SK-N-SH (cell line): ENCODE measurements at regions not wholly inside any gene's neighbourhood (a gene's known extent, or its start where the extent isn't known, plus 50 kb on each side); places are given as distances from the start of the nearest gene placed in this dataset.

Source experiments
- CTCF ChIA-PET: fragments of 300-600, 350-600 bp; formaldehyde crosslinking; extraction: SDS; loops from one replicate; lab custom pipeline; 2021; lab: Yijun Ruan, JAX
- POLR2A ChIA-PET: fragments of 350-600 bp; sonication (Branson Sonifier 250); formaldehyde crosslinking; extraction: SDS; loops from one replicate; lab custom pipeline; 2020; ENCODE audit warnings: antibody characterized with exemption, inconsistent platforms; lab: Yijun Ruan, JAX
- DNase-seq: peaks from one replicate; pipeline ENCODE4 v3.0.0; 2012
- H2AFZ ChIP-seq: fragments of 200-600 bp; sonication (generic); 2 replicates; pipeline ENCODE4 v1.8.1; 2016; ENCODE audit warnings: antibody characterized with exemption, mild to moderate bottlenecking, low read depth
- H3F3A ChIP-seq: fragments of 200-600 bp; sonication (generic); replicated peaks from 2 replicates; pipeline ENCODE3; 2016; ENCODE audit warnings: antibody characterized with exemption, mild to moderate bottlenecking; ENCODE audit not compliant: insufficient read depth
- H3K27ac ChIP-seq, 2 experiments: fragments of 200-500 bp in 1 of 2; fragments of 200-600 bp in 1 of 2; sonication (Bioruptor generic) in 1 of 2; sonication (generic), shearing (Covaris generic) in 1 of 2; 2 replicates each; pipeline versions ENCODE4 v1.5.1 to v1.6.1; 2014 to 2016; ENCODE audit warnings: low read depth in 2 of 2, inconsistent platforms in 1 of 2, low read length in 1 of 2, mild to moderate bottlenecking in 1 of 2, mixed read lengths in 1 of 2
- H3K27me3 ChIP-seq: fragments of 200-600 bp; sonication (generic), shearing (Covaris generic); 2 replicates; pipeline ENCODE4 v1.6.1; 2016; ENCODE audit warnings: mixed run types; ENCODE audit not compliant: insufficient read depth
- H3K36me3 ChIP-seq, 2 experiments: fragments of 200-500 bp in 1 of 2; fragments of 200-600 bp in 1 of 2; sonication (Bioruptor generic) in 1 of 2; sonication (generic) in 1 of 2; replicated peaks in 1 of 2; 2 replicates each; pipeline versions ENCODE3 to v1.5.1; 2014 to 2016; ENCODE audit warnings: low read length in 1 of 2, mild to moderate bottlenecking in 1 of 2; ENCODE audit not compliant: insufficient read depth in 2 of 2, control insufficient read depth in 1 of 2
- H3K4me1 ChIP-seq, 2 experiments: fragments of 200-500 bp in 1 of 2; fragments of 200-600 bp in 1 of 2; sonication (Bioruptor generic) in 1 of 2; sonication (generic), shearing (Covaris generic) in 1 of 2; 2 replicates each; pipeline versions ENCODE4 v1.5.1 to v1.6.1; 2014 to 2016; ENCODE audit warnings: low read depth in 1 of 2, low read length in 1 of 2, mixed run types in 1 of 2; ENCODE audit not compliant: insufficient read depth in 2 of 2, control insufficient read depth in 1 of 2
- H3K4me2 ChIP-seq: fragments of 200-600 bp; sonication (generic), shearing (Covaris generic); 2 replicates; pipeline ENCODE4 v1.6.1; 2017; ENCODE audit warnings: mixed run types
- H3K4me3 ChIP-seq, 2 experiments: fragments of 200-500 bp in 1 of 2; fragments of 200-600 bp in 1 of 2; sonication (Bioruptor generic) in 1 of 2; sonication (generic), shearing (Covaris generic) in 1 of 2; 2 replicates each; pipeline versions ENCODE4 v1.5.1 to v1.8.1; 2014 to 2016; ENCODE audit warnings: low read depth in 2 of 2, inconsistent platforms in 1 of 2, low read length in 1 of 2, mild to moderate bottlenecking in 1 of 2, mixed read lengths in 1 of 2, moderate library complexity in 1 of 2
- H3K79me2 ChIP-seq: fragments of 200-600 bp; sonication (generic); 2 replicates; pipeline ENCODE4 v1.8.1; 2017; ENCODE audit warnings: mild to moderate bottlenecking; ENCODE audit not compliant: insufficient read depth
- H3K9ac ChIP-seq: fragments of 200-600 bp; sonication (generic); 2 replicates; pipeline ENCODE4 v1.6.1; 2017; ENCODE audit warnings: mixed run types
- H3K9me2 ChIP-seq: fragments of 200-600 bp; sonication (generic); 2 replicates; pipeline ENCODE4 v1.6.1; 2017; ENCODE audit warnings: mixed run types
- H3K9me3 ChIP-seq: fragments of 200-600 bp; sonication (generic); 2 replicates; pipeline ENCODE4 v1.6.1; 2017; ENCODE audit warnings: mixed run types, mild to moderate bottlenecking, moderate library complexity
- H4K20me1 ChIP-seq: fragments of 200-600 bp; sonication (generic); 2 replicates; pipeline ENCODE4 v1.6.1; 2017; ENCODE audit warnings: mild to moderate bottlenecking, mixed run types; ENCODE audit not compliant: insufficient read depth
- CHD2 ChIP-seq: fragments of 150-350 bp; IDR thresholded peaks from 2 replicates; pipeline ENCODE4 v1.6.1; 2018; ENCODE audit warnings: low read length; ENCODE audit not compliant: partially characterized antibody
- EP300 ChIP-seq, 2 experiments: IDR thresholded peaks; 2 replicates each; pipeline versions ENCODE4 v1.4.0 to v1.6.1; 2012; ENCODE audit warnings: borderline replicate concordance in 1 of 2, low read depth in 1 of 2, low read length in 1 of 2
- EZH2phosphoT487 ChIP-seq: fragments of 200-600 bp; sonication (generic); IDR thresholded peaks from 2 replicates; pipeline ENCODE4 v1.6.1; 2017; ENCODE audit warnings: low read depth, mixed run types, mild to moderate bottlenecking, antibody characterized with exemption, moderate library complexity, borderline replicate concordance
- FOSL2 ChIP-seq: IDR thresholded peaks from 2 replicates; pipeline ENCODE4 v1.4.0; 2012; ENCODE audit warnings: low read depth, mild to moderate bottlenecking, moderate library complexity, borderline replicate concordance
- FOXJ3 ChIP-seq: sonication (generic); formaldehyde crosslinking; IDR thresholded peaks from 2 replicates; pipeline ENCODE4 v1.5.1; 2020; ENCODE audit warnings: mild to moderate bottlenecking, missing genetic modification reagents
- GABPA ChIP-seq: IDR thresholded peaks from 2 replicates; pipeline ENCODE4 v1.4.0; 2012; ENCODE audit warnings: low read depth, mild to moderate bottlenecking
- GATA2 ChIP-seq: sonication (generic); formaldehyde crosslinking; IDR thresholded peaks from 2 replicates; pipeline ENCODE4 v1.5.0; 2020; ENCODE audit warnings: mild to moderate bottlenecking, missing genetic modification reagents
- JUND ChIP-seq: IDR thresholded peaks from 2 replicates; pipeline ENCODE4 v1.4.0; 2012
- MEF2A ChIP-seq: IDR thresholded peaks from 2 replicates; pipeline ENCODE4 v1.4.0; 2012; ENCODE audit warnings: low read depth, borderline replicate concordance
- MXI1 ChIP-seq: IDR thresholded peaks from 2 replicates; pipeline ENCODE4 v1.6.1; 2012; ENCODE audit warnings: mild to moderate bottlenecking, low read depth, low read length, improper control_type of control experiment
- NRF1 ChIP-seq: IDR thresholded peaks from 2 replicates; pipeline ENCODE4 v1.6.1; 2012; ENCODE audit warnings: low read depth, mild to moderate bottlenecking, low read length
- POLR2AphosphoS5 ChIP-seq: IDR thresholded peaks from 2 replicates; pipeline ENCODE4 v1.6.1; 2012; ENCODE audit warnings: low read depth, low read length
- RAD21 ChIP-seq: IDR thresholded peaks from 2 replicates; pipeline ENCODE4 v1.6.1; 2012; ENCODE audit warnings: mild to moderate bottlenecking, low read length
- RCOR1 ChIP-seq: fragments of 150-350 bp; IDR thresholded peaks from 2 replicates; pipeline ENCODE4 v1.6.1; 2017; ENCODE audit warnings: antibody characterized with exemption, low read length
- RFX5 ChIP-seq: IDR thresholded peaks from 2 replicates; pipeline ENCODE4 v1.6.1; 2012; ENCODE audit warnings: mild to moderate bottlenecking, improper control_type of control experiment, low read length
- RXRA ChIP-seq: IDR thresholded peaks from 2 replicates; pipeline ENCODE4 v1.4.0; 2012; ENCODE audit warnings: low read depth, mild to moderate bottlenecking, borderline replicate concordance
- SIN3A ChIP-seq: IDR thresholded peaks from 2 replicates; pipeline ENCODE4 v1.6.1; 2012; ENCODE audit warnings: low read depth, mild to moderate bottlenecking, low read length, moderate library complexity, borderline replicate concordance
- SMC3 ChIP-seq: IDR thresholded peaks from 2 replicates; pipeline ENCODE4 v1.6.1; 2012; ENCODE audit warnings: low read depth, low read length, improper control_type of control experiment
- TCF12 ChIP-seq: IDR thresholded peaks from 2 replicates; pipeline ENCODE4 v1.4.0; 2012
- TEAD4 ChIP-seq: IDR thresholded peaks from 2 replicates; pipeline ENCODE4 v1.4.0; 2012; ENCODE audit warnings: mild to moderate bottlenecking, borderline replicate concordance; ENCODE audit not compliant: insufficient read depth
- YY1 ChIP-seq: IDR thresholded peaks from 2 replicates; pipeline ENCODE4 v1.4.0; 2012; ENCODE audit warnings: low read depth, mild to moderate bottlenecking
- WGBS: methylation state at CpG from one replicate; pipeline ENCODE4 v1.1.6; 2017; ENCODE audit warnings: low lambda C conversion rate; 5-methylcytosine and 5-hydroxymethylcytosine counted together
- TF ChIP-seq, protein P1 (sequence below): IDR thresholded peaks from 2 replicates; pipeline ENCODE4 v1.4.0; 2012; ENCODE audit warnings: low read depth
- TF ChIP-seq, protein P2 (sequence below): fragments of 150-350 bp; IDR thresholded peaks from 2 replicates; pipeline ENCODE4 v1.6.1; 2017; ENCODE audit warnings: antibody characterized with exemption, low read length, low read depth, borderline replicate concordance
- TF ChIP-seq, protein P3 (sequence below): IDR thresholded peaks from 2 replicates; pipeline ENCODE4 v1.6.1; 2012; ENCODE audit warnings: mild to moderate bottlenecking, low read depth, low read length, moderate library complexity
- TF ChIP-seq, protein P4 (sequence below): fragments of 200-600 bp; sonication (generic); IDR thresholded peaks from 2 replicates; pipeline ENCODE4 v1.6.1; 2017; ENCODE audit warnings: antibody characterized with exemption, mild to moderate bottlenecking, moderate library complexity

DNA sequence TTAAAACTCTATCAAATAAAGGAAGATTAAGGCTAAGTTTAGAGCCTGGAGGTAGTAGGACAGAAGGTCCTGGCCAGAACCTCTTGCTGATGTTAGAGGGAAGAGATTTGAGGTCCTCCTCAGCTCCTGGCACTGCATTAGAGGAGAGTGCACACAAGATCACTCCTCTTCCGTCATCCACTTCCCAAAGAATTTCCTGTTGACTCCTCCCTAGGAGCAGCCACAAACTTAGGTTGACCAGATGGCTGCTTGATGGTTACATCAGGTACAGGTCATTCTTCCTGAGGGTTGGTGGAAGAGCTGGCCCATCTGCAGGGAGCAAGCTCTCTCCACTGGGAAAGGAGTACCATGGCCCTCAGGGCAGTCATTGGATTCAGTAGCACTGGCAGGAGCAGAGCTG, 93.9 kb upstream of the IL33 start:
- POLR2A ChIA-PET = no interaction called here

DNA sequence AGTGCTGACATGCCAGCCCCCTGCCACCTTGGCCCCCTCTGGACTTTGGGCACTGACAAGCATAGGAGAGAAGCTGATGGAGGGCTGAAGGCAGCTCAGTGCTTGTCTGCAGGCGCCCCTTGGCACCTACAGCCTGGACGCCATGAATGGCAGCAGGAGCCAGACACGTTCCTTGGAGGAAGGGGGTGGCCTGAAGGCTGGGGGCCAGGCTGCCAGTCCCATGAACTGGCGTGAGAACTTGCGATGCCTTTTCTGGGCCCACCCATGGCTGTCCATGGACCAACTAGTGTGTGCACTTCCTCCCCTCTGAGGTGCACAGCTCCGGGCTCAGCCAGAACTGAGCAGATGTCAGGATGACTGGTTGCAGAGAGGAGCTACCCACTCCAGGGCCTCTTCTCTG, 99.0 kb upstream of the RANBP6 start:
- CTCF ChIA-PET = no interaction called here
- no peak for DNase-seq
- POLR2A ChIA-PET = no interaction called here

More for the DNA sequence above, 93.9 kb upstream of the IL33 start:
- Histone ChIP-seq H2AFZ (no peak overlapping the region), H3K36me3 (no peaks in the 10 kb centered on the region), H4K20me1 (no peaks in the 10 kb centered on the region), H3K27me3 (no peaks in the 10 kb centered on the region; the same call in 1 of the 2 replicates), H3K4me1 (no peaks in the 10 kb centered on the region; a peak in 1 of 4 replicates), H3K4me2 (no peak overlapping the region), H3K79me2 (no peaks in the 10 kb centered on the region), H3K27ac (no peak overlapping the region), H3F3A (no peaks in the 10 kb centered on the region), H3K4me3 (no peak overlapping the region), H3K9me3 (no peaks in the 10 kb centered on the region), H3K9ac (no peak overlapping the region), H3K9me2 (no peaks in the 10 kb centered on the region)
- CTCF ChIA-PET = interaction anchor here (0.5 kb wide), 1 partner anchor 53 kb away, joined by 3 read pairs; no protein-coding TSS in a partner anchor
- no peak for DNase-seq
- WGBS = 25% methylated on average over 1 of the region's 1 CpG
- no peak for TF ChIP-seq MXI1
- no peak for TF ChIP-seq RAD21
- no peak for TF ChIP-seq GATA2
- no peak for TF ChIP-seq FOXJ3 (CRISPR knock-in tag)
- no peak for TF ChIP-seq SIN3A
- no peak for TF ChIP-seq FOSL2
- no peak for TF ChIP-seq RFX5
- no peak for TF ChIP-seq TEAD4
- no peak for TF ChIP-seq CHD2
- no peak for TF ChIP-seq MEF2A
- TF ChIP-seq SMC3 = no peak
- no peak for TF ChIP-seq POLR2AphosphoS5
- TF ChIP-seq JUND = no peak
- TF ChIP-seq, protein P1, sequence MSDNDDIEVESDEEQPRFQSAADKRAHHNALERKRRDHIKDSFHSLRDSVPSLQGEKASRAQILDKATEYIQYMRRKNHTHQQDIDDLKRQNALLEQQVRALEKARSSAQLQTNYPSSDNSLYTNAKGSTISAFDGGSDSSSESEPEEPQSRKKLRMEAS = no peak
- no peak for TF ChIP-seq NRF1
- no peak for TF ChIP-seq RXRA
- TF ChIP-seq, protein P2, sequence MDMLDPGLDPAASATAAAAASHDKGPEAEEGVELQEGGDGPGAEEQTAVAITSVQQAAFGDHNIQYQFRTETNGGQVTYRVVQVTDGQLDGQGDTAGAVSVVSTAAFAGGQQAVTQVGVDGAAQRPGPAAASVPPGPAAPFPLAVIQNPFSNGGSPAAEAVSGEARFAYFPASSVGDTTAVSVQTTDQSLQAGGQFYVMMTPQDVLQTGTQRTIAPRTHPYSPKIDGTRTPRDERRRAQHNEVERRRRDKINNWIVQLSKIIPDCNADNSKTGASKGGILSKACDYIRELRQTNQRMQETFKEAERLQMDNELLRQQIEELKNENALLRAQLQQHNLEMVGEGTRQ = no peak

More for the DNA sequence above, 99.0 kb upstream of the RANBP6 start:
- Histone ChIP-seq H3K27me3 (no peaks in the 10 kb centered on the region), H3K79me2 (no peaks in the 10 kb centered on the region), H2AFZ (no peak overlapping the region), H4K20me1 (no peaks in the 10 kb centered on the region), H3K4me1 (no peaks in the 10 kb centered on the region), H3K9ac (no peak overlapping the region), H3K9me3 (no peaks in the 10 kb centered on the region), H3K4me3 (no peak overlapping the region), H3K27ac (no peak overlapping the region), H3K4me2 (no peak overlapping the region), H3K9me2 (no peaks in the 10 kb centered on the region), H3F3A (no peaks in the 10 kb centered on the region)
- 24% methylated on average over 2 of the region's 6 CpGs for WGBS
- TF ChIP-seq EZH2phosphoT487 (no peak), SIN3A (no peak), TCF12 (no peak), YY1 (no peak), FOXJ3 (CRISPR knock-in tag) (no peak), NRF1 (no peak), CHD2 (no peak), RCOR1 (no peak), GABPA (no peak), EP300 (IDR thresholded peaks at IDR 0.05; ENCODE audit: borderline replicate concordance in 1 of 2, low read depth in 1 of 2, low read length in 1 of 2) (no peak)
- TF ChIP-seq, protein P3, sequence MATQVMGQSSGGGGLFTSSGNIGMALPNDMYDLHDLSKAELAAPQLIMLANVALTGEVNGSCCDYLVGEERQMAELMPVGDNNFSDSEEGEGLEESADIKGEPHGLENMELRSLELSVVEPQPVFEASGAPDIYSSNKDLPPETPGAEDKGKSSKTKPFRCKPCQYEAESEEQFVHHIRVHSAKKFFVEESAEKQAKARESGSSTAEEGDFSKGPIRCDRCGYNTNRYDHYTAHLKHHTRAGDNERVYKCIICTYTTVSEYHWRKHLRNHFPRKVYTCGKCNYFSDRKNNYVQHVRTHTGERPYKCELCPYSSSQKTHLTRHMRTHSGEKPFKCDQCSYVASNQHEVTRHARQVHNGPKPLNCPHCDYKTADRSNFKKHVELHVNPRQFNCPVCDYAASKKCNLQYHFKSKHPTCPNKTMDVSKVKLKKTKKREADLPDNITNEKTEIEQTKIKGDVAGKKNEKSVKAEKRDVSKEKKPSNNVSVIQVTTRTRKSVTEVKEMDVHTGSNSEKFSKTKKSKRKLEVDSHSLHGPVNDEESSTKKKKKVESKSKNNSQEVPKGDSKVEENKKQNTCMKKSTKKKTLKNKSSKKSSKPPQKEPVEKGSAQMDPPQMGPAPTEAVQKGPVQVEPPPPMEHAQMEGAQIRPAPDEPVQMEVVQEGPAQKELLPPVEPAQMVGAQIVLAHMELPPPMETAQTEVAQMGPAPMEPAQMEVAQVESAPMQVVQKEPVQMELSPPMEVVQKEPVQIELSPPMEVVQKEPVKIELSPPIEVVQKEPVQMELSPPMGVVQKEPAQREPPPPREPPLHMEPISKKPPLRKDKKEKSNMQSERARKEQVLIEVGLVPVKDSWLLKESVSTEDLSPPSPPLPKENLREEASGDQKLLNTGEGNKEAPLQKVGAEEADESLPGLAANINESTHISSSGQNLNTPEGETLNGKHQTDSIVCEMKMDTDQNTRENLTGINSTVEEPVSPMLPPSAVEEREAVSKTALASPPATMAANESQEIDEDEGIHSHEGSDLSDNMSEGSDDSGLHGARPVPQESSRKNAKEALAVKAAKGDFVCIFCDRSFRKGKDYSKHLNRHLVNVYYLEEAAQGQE = no peak
- TF ChIP-seq, protein P4, sequence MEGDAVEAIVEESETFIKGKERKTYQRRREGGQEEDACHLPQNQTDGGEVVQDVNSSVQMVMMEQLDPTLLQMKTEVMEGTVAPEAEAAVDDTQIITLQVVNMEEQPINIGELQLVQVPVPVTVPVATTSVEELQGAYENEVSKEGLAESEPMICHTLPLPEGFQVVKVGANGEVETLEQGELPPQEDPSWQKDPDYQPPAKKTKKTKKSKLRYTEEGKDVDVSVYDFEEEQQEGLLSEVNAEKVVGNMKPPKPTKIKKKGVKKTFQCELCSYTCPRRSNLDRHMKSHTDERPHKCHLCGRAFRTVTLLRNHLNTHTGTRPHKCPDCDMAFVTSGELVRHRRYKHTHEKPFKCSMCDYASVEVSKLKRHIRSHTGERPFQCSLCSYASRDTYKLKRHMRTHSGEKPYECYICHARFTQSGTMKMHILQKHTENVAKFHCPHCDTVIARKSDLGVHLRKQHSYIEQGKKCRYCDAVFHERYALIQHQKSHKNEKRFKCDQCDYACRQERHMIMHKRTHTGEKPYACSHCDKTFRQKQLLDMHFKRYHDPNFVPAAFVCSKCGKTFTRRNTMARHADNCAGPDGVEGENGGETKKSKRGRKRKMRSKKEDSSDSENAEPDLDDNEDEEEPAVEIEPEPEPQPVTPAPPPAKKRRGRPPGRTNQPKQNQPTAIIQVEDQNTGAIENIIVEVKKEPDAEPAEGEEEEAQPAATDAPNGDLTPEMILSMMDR = no peak
- TF ChIP-seq, all 33 proteins: peak for 0
- no peaks in the 10 kb centered on the region for H3K36me3 ChIP-seq
